Tongue (tissue), 1 donor: ENCODE measurements at regions not wholly inside any gene's neighbourhood (a gene's known extent, or its start where the extent isn't known, plus 50 kb on each side); places are given as distances from the start of the nearest gene placed in this dataset.
A peak's percentile ranks its signal among the peaks of the same experiment; 100 is the strongest.

ENCODE experiments used
- DNase-seq: peaks from one replicate; pipeline ENCODE4 v3.0.0-alpha.2; 2015

GRCh38 chr15:56868170-56868569 lies 50.3 kb upstream of the TCF12 start:
- no peak for DNase-seq

- DNase-seq, result no peak
Measured at GRCh38 chr15:56866803-56867202, 51.6 kb upstream of the TCF12 start.

GRCh38 chr15:56857828-56858227 lies 60.6 kb upstream of the TCF12 start:
- DNase-seq, result no peak

- DNase-seq, result no peak
Measured at GRCh38 chr15:56856934-56857333, 61.5 kb upstream of the TCF12 start.

GRCh38 chr15:56844892-56845291 lies 73.6 kb upstream of the TCF12 start:
- no peak for DNase-seq

- DNase-seq, result no peak
Measured at GRCh38 chr15:56844471-56844870, 74.0 kb upstream of the TCF12 start.

- no peak for DNase-seq
Measured at GRCh38 chr15:56839641-56840040, 78.8 kb upstream of the TCF12 start.

- no peak for DNase-seq
Measured at GRCh38 chr15:56839099-56839498, 79.3 kb upstream of the TCF12 start.

- DNase-seq, result no peak
Measured at GRCh38 chr15:56838085-56838484, 80.4 kb upstream of the TCF12 start.

GRCh38 chr15:56837273-56837672 lies 81.2 kb upstream of the TCF12 start:
- DNase-seq, result no peak

- DNase-seq, result peak; percentile 78
Measured at GRCh38 chr15:56835718-56836171, 82.7 kb upstream of the TCF12 start.

- DNase-seq, result peak; percentile 92
Measured at GRCh38 chr15:56832125-56832524, 86.3 kb upstream of the TCF12 start.

GRCh38 chr15:56831467-56832005 lies 86.9 kb upstream of the TCF12 start:
- peak; percentile 69 for DNase-seq

GRCh38 chr15:56824175-56824574 lies 90.9 kb upstream of the ZNF280D start:
- peak; percentile 85 for DNase-seq

- peak; percentile 62 for DNase-seq
Measured at GRCh38 chr15:56821721-56822425, 88.6 kb upstream of the ZNF280D start.

GRCh38 chr15:56820333-56820732 lies 87.0 kb upstream of the ZNF280D start:
- DNase-seq, result no peak

GRCh38 chr15:56817321-56818080 lies 84.2 kb upstream of the ZNF280D start:
- DNase-seq, result peak; percentile 87

GRCh38 chr15:56816781-56817180 lies 83.5 kb upstream of the ZNF280D start:
- peak; percentile 35 for DNase-seq

- no peak for DNase-seq
Measured at GRCh38 chr15:56815247-56815646, 81.9 kb upstream of the ZNF280D start.

GRCh38 chr15:56814429-56814828 lies 81.1 kb upstream of the ZNF280D start:
- no peak for DNase-seq

- DNase-seq, result no peak
Measured at GRCh38 chr15:56813995-56814394, 80.7 kb upstream of the ZNF280D start.

- no peak for DNase-seq
Measured at GRCh38 chr15:56812961-56813360, 79.7 kb upstream of the ZNF280D start.

GRCh38 chr15:56812221-56812620 lies 78.9 kb upstream of the ZNF280D start:
- DNase-seq, result no peak

- DNase-seq, result no peak
Measured at GRCh38 chr15:56811586-56811985, 78.3 kb upstream of the ZNF280D start.
